Natural killer cell (primary cell): ENCODE measurements at regions not wholly inside any gene's neighbourhood (a gene's known extent, or its start where the extent isn't known, plus 50 kb on each side); places are given as distances from the start of the nearest gene placed in this dataset.

Experiments
- ATAC-seq, 3 donors: fragments of 150-1000 bp in 2 of 3; fragments of 200-7000 bp in 1 of 3; cut with Tn5 transposase; 1 replicate in 1 of 3; 2 replicates in 2 of 3; pipeline ENCODE4 v1.10.0; 2021; ENCODE audit warnings: mild to moderate bottlenecking in 2 of 3, moderate library complexity in 2 of 3
- DNase-seq, 2 donors: peaks; one replicate each; pipeline versions ENCODE4 v3.0.0 to v3.0.0-alpha.2; 2013 to 2021; ENCODE audit warnings: mixed read lengths in 1 of 2
- H3K27ac ChIP-seq: one replicate; pipeline ENCODE4 v1.5.1; 2013; ENCODE audit warnings: mild to moderate bottlenecking, low read length
- H3K27me3 ChIP-seq: one replicate; pipeline ENCODE4 v1.6.1; 2013; ENCODE audit warnings: low read length; ENCODE audit not compliant: control insufficient read depth, insufficient read depth
- H3K36me3 ChIP-seq: one replicate; pipeline ENCODE4 v1.6.1; 2013; ENCODE audit warnings: low read length; ENCODE audit not compliant: control insufficient read depth, insufficient read depth
- H3K4me1 ChIP-seq: one replicate; pipeline ENCODE4 v1.6.1; 2013; ENCODE audit warnings: low read length; ENCODE audit not compliant: control insufficient read depth, insufficient read depth
- H3K4me3 ChIP-seq: one replicate; pipeline ENCODE4 v1.5.1; 2013; ENCODE audit warnings: low read length
- H3K9me3 ChIP-seq: one replicate; pipeline ENCODE4 v1.6.1; 2013; ENCODE audit warnings: low read length; ENCODE audit not compliant: control insufficient read depth, insufficient read depth
- H3K27ac Mint-ChIP-seq, 2 donors: one replicate each; pipeline ENCODE4 v1.8.0; 2022; ENCODE audit warnings: mild to moderate bottlenecking in 2 of 2, mixed read lengths in 2 of 2, moderate library complexity in 1 of 2
- H3K27me3 Mint-ChIP-seq, 2 donors: one replicate each; pipeline ENCODE4 v1.8.0; 2022; ENCODE audit warnings: low read depth in 2 of 2, mixed read lengths in 2 of 2
- H3K36me3 Mint-ChIP-seq: one replicate; pipeline ENCODE4 v1.8.0; 2022; ENCODE audit warnings: mixed read lengths
- H3K4me1 Mint-ChIP-seq, 2 donors: one replicate each; pipeline ENCODE4 v1.8.0; 2022; ENCODE audit warnings: mixed read lengths in 2 of 2
- H3K4me3 Mint-ChIP-seq: one replicate; pipeline ENCODE4 v1.8.0; 2022; ENCODE audit warnings: mild to moderate bottlenecking, moderate library complexity, mixed read lengths
- H3K9me3 Mint-ChIP-seq, 2 donors: one replicate each; pipeline ENCODE4 v1.8.0; 2022; ENCODE audit warnings: mixed read lengths in 2 of 2
- CTCF ChIP-seq: fragments of 200-600 bp; IDR thresholded peaks from one replicate; pipeline ENCODE4 v1.8.0; 2022; ENCODE audit warnings: antibody characterized with exemption
- WGBS: methylation state at CpG from one replicate; pipeline ENCODE4 v1.1.7; 2013; ENCODE audit warnings: missing lambda C conversion rate; ENCODE audit not compliant: insufficient coverage; 5-methylcytosine and 5-hydroxymethylcytosine counted together
- intact Hi-C: fragments of 100-400 bp; cut with micrococcal nuclease; formaldehyde crosslinking; loops from one replicate; pipeline ENCODE4 v1.14.2; 2022

GRCh38 chr11:80440835-80441234 lies 1000.0 kb upstream of the TENM4 start:
- peaks cover 2% of the 10 kb centered on the region for H3K36me3 Mint-ChIP-seq

GRCh38 chr11:80436547-80436946 lies 995.7 kb upstream of the TENM4 start:
- Histone ChIP-seq H3K9me3 (no peaks in the 10 kb centered on the region), H3K4me3 (no peak overlapping the region), H3K27me3 (no peaks in the 10 kb centered on the region), H3K27ac (no peak overlapping the region), H3K36me3 (no peaks in the 10 kb centered on the region), H3K4me1 (no peaks in the 10 kb centered on the region)
- no peak overlapping the region for H3K27ac Mint-ChIP-seq
- no CpG with 5 or more reads among the region's 1 CpG for WGBS
- intact Hi-C loops, result no loop called here
- H3K27me3 Mint-ChIP-seq, result no peaks in the 10 kb centered on the region
- peaks cover 27 to 31% of the 10 kb centered on the region in 2 donors for H3K9me3 Mint-ChIP-seq
- no peaks in the 10 kb centered on the region for H3K4me1 Mint-ChIP-seq
- ATAC-seq, result no peak
- peaks cover 7% of the 10 kb centered on the region for H3K36me3 Mint-ChIP-seq
- H3K4me3 Mint-ChIP-seq, result no peak overlapping the region
- TF ChIP-seq CTCF, result no peak
- DNase-seq, result no peak

More at GRCh38 chr11:80440835-80441234, 1000.0 kb upstream of the TENM4 start:
- WGBS, result 75% methylated on average over 4 of the region's 4 CpGs
- no peak overlapping the region for H3K4me3 ChIP-seq
- no peaks in the 10 kb centered on the region for H3K27me3 Mint-ChIP-seq
- peaks cover 14 to 22% of the 10 kb centered on the region in 2 donors for H3K9me3 Mint-ChIP-seq
- H3K36me3 ChIP-seq, result no peaks in the 10 kb centered on the region
- H3K4me1 Mint-ChIP-seq, result no peaks in the 10 kb centered on the region
- no peak overlapping the region for H3K4me3 Mint-ChIP-seq
- no peaks in the 10 kb centered on the region for H3K4me1 ChIP-seq
- DNase-seq (no peak), ATAC-seq (no peak)
- H3K27me3 ChIP-seq, result no peaks in the 10 kb centered on the region
- TF ChIP-seq CTCF, result no peak
- intact Hi-C loops, result no loop called here
- H3K27ac ChIP-seq, result no peak overlapping the region
- no peak overlapping the region for H3K27ac Mint-ChIP-seq
- no peaks in the 10 kb centered on the region for H3K9me3 ChIP-seq

- Histone ChIP-seq H3K27me3 (no peaks in the 10 kb centered on the region), H3K9me3 (no peaks in the 10 kb centered on the region), H3K36me3 (no peaks in the 10 kb centered on the region), H3K27ac (no peak overlapping the region), H3K4me3 (no peak overlapping the region), H3K4me1 (no peaks in the 10 kb centered on the region)
- intact Hi-C loops, result no loop called here
- Mint-ChIP-seq H3K27me3 (no peaks in the 10 kb centered on the region), H3K27ac (no peak overlapping the region), H3K4me3 (no peak overlapping the region), H3K36me3 (peaks cover 7% of the 10 kb centered on the region), H3K4me1 (no peaks in the 10 kb centered on the region), H3K9me3 (peaks cover 32 to 35% of the 10 kb centered on the region in 2 donors)
- no peak for TF ChIP-seq CTCF
- ATAC-seq (no peak), DNase-seq (no peak)
Observed at GRCh38 chr11:80435345-80435744, 994.5 kb upstream of the TENM4 start.

- H3K9me3 ChIP-seq, result no peaks in the 10 kb centered on the region
- TF ChIP-seq CTCF, result no peak
- ATAC-seq, result no peak
- Mint-ChIP-seq H3K27ac (no peak overlapping the region), H3K27me3 (no peaks in the 10 kb centered on the region), H3K4me1 (no peaks in the 10 kb centered on the region), H3K36me3 (peaks cover 7% of the 10 kb centered on the region), H3K9me3 (peaks cover 20 to 24% of the 10 kb centered on the region in 2 donors), H3K4me3 (no peak overlapping the region)
- H3K4me3 ChIP-seq, result no peak overlapping the region
- H3K4me1 ChIP-seq, result no peaks in the 10 kb centered on the region
- WGBS, result 59% methylated on average over 2 of the region's 2 CpGs
- no peak for DNase-seq
- no peaks in the 10 kb centered on the region for H3K27me3 ChIP-seq
- no peaks in the 10 kb centered on the region for H3K36me3 ChIP-seq
- intact Hi-C loops, result no loop called here
- H3K27ac ChIP-seq, result no peak overlapping the region
Observed at GRCh38 chr11:80432057-80432456, 991.2 kb upstream of the TENM4 start.
